Stimulated activated CD8-positive, alpha-beta memory T cell treated with anti-CD3 and anti-CD28 coated beads, Interleukin-12 subunit alpha, Interleukin-12 subunit beta, amount 100 ng/mL, for 1 hour (primary cell): ENCODE measurements at regions not wholly inside any gene's neighbourhood (a gene's known extent, or its start where the extent isn't known, plus 50 kb on each side); places are given as distances from the start of the nearest gene placed in this dataset.
"Not testable (repeated sequence)": the region's sequence is repeated elsewhere in the genome, so short reads cannot be mapped to it uniquely, and the experiment has no call there.

Source experiments
- DNase-seq: peaks from one replicate; pipeline ENCODE4 v3.0.0-alpha.2; 2020; ENCODE audit warnings: low read depth

DNA sequence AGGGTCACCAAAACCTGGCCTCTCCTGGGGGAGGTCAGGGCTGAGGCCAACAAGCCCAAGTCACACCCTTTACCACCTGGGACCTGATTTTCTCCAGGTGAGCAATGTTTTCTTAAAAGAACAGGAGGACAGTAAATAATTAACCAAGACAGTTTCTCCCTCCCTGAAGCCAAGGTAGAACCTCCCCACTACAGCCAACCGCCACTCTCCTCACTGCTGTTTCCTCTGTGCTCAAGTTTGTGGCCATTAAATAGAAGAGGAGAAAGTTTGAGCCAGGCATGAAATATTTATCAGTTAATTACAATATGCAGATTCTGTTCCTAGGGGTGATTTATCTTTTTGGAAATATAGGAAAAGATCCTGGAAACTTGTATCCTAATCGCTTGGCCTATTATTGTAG is 150.6 kb upstream of the ANKRD20A1 start:
- DNase-seq: not testable (repeated sequence)

GRCh38 chr9:67711429-67711828 is 147.3 kb upstream of the ANKRD20A1 start:
- DNase-seq: not testable (repeated sequence)

DNA sequence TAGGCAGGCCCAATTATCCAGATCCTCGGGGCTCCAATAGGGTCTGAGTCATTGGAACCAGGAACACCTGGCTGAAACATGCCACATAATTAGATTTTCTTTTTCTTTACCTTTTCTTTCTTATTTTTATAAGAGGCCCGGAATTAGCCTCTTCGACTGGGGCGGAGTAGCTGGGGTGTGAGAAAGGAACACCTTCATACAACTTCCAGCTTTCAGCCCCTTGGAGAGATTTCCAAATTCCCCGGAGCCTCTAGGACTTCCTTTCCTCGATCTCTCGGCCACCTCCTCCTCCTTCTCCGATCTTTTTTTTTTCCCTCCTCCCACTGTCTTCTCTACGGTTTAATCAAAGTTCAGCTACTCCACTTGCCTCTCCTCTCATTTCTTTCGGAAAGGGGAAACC is 146.8 kb upstream of the ANKRD20A1 start:
- not testable (repeated sequence) for DNase-seq

- DNase-seq: not testable (repeated sequence)
Observed at GRCh38 chr9:67712956-67713355, 145.8 kb upstream of the ANKRD20A1 start.

- DNase-seq: peak; percentile 45
Observed at GRCh38 chr9:67717830-67718388, 140.8 kb upstream of the ANKRD20A1 start.

DNA sequence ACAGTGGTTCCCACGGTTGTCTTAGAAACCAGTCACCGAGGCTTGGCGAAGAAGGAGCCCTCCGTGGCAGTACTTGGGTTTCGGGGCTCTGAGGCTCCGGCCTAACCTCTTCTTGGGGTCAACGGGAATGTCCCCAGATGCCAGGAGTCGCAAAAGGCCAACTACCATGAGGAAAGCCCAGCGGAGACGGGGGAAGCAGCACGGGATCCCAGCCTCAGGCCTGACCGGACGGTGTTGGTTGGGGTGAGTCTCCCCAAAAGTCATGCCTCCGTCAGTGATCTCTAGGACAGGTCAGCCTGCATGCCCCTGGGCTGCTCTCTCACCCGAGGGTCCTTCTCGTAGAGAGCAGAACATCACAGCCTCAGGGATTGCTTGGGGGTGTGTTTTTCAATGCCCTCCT is 138.2 kb upstream of the ANKRD20A1 start:
- not testable (repeated sequence) for DNase-seq

GRCh38 chr9:67722460-67723090 is 136.2 kb upstream of the ANKRD20A1 start:
- not testable (repeated sequence) for DNase-seq

GRCh38 chr9:67723185-67723584 is 135.5 kb upstream of the ANKRD20A1 start:
- not testable (repeated sequence) for DNase-seq

- not testable (repeated sequence) for DNase-seq
Observed at GRCh38 chr9:67724885-67725284, 133.8 kb upstream of the ANKRD20A1 start.

- DNase-seq: not testable (repeated sequence)
Observed at GRCh38 chr9:67726213-67726988, 132.3 kb upstream of the ANKRD20A1 start.

- not testable (repeated sequence) for DNase-seq
Observed at GRCh38 chr9:67763133-67763532, 95.6 kb upstream of the ANKRD20A1 start.

- DNase-seq: not testable (repeated sequence)
Observed at GRCh38 chr9:67771807-67772206, 86.9 kb upstream of the ANKRD20A1 start.

- DNase-seq: not testable (repeated sequence)
Observed at GRCh38 chr9:67800170-67800569, 58.6 kb upstream of the ANKRD20A1 start.
